ENCODE measurements at regions not wholly inside any gene's neighbourhood (a gene's known extent, or its start where the extent isn't known, plus 50 kb on each side); places are given as distances from the start of the nearest gene placed in this dataset.

DNA sequence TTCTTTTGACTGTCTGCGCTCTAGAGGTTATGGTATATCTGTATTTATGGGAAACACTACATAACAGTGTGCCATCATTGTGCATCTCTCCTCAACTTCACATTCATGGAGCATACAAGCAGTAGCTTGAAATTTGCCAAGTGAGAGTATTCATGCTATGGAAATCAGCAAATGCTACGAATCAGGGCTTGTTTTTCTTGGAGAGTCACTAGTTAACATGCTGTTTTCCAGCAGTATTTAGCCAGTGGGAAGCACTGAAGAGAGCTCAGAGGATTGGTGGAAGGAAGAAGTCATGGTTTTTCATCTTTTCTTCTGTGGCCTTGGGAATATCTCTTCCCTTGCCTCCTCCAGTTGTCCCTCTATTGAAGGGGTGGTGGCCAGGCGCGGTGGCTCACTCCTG lies 303.0 kb downstream of the PSAT1 start:
- TF ChIP-seq, protein P1, sequence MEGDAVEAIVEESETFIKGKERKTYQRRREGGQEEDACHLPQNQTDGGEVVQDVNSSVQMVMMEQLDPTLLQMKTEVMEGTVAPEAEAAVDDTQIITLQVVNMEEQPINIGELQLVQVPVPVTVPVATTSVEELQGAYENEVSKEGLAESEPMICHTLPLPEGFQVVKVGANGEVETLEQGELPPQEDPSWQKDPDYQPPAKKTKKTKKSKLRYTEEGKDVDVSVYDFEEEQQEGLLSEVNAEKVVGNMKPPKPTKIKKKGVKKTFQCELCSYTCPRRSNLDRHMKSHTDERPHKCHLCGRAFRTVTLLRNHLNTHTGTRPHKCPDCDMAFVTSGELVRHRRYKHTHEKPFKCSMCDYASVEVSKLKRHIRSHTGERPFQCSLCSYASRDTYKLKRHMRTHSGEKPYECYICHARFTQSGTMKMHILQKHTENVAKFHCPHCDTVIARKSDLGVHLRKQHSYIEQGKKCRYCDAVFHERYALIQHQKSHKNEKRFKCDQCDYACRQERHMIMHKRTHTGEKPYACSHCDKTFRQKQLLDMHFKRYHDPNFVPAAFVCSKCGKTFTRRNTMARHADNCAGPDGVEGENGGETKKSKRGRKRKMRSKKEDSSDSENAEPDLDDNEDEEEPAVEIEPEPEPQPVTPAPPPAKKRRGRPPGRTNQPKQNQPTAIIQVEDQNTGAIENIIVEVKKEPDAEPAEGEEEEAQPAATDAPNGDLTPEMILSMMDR (IDR thresholded peaks at IDR 0.05; ENCODE audit: low read depth, low read length, missing control alignments): no peak
- no peak for DNase-seq (ENCODE audit: low read depth)
- H3K4me3 ChIP-seq (ENCODE audit: low read depth, low read length): no peak overlapping the region

DNA sequence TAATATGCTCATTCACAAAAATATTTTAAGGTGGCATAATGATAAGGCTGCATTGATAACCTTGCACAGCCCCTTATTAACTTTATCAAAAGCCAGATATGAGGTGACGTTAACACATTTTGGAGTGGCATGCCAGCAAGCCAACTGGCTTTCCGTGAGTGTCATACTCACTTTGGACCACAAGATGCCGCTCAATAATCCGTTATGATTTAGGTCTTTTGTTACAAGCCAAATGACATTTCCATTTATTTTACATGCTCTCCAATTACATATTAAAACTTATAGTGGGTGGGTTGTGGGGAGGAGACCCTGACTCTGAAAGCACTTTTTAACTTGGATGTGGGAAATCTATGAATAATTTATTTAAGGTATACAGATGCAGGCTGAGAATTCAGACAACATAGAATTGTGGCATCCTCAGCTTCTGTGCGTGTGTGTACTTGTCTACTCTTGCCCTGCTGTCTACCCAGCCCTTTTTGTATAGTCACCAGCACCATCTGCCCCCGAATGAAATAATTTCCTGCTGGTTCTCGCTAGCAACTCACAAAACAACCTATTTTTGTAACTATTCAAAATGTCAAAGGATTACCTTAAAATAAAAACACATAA lies 305.1 kb downstream of the PSAT1 start:
- DNase-seq (ENCODE audit: low read depth): peak; percentile 4
- no peak overlapping the region for H3K4me3 ChIP-seq (ENCODE audit: low read depth, low read length)
- TF ChIP-seq, protein P1 (IDR thresholded peaks at IDR 0.05; ENCODE audit: low read depth, low read length, missing control alignments): peak; percentile 78

DNA sequence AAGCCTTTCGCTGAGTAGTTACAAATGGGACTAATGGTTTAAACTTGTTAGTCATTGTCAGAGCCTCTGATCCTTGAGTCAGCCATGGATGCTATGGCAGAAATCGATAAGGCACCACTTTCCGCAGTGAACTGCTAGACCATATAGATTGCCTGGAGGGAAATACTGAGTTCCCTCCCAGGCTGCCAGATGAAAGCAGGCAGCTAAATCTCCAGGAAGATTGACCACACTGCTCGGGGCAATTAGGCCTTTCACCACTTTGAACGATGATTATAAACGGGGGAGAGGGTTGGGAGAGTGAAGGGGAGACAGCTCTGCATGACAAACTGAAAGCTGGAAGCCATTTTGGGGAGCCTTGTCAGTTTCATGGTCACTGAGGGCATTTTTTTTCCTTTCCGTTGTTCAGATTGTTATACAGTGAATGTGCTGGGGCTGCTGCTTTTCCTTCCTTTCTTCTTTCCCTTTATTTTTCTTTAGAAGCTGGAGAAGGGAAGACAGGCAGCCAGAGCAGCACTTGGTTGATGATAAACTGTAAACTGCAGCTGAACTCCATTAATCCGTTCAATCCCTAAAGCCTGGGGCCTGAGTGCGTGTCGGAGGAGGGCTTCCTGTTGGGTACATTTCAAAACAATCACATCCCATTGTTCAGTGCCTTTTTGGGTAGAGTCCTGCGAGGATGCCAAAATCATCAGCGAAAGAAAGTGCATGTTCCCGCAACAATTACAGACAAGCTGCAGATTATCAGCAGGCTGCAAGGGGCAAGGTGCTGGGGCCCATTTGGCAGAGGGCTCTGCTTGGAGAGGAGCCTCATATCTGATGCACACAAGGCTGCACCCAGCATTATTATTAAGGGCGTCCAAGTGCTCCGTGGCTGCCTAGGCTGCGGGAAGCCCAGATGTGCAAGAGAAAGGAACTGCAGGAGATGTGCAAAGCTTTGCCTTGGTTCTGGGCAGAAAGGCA lies 308.4 kb downstream of the PSAT1 start:
- TF ChIP-seq, protein P1 (IDR thresholded peaks at IDR 0.05; ENCODE audit: low read depth, low read length, missing control alignments): no peak
- no peak for DNase-seq (ENCODE audit: low read depth)
- no peak overlapping the region for H3K4me3 ChIP-seq (ENCODE audit: low read depth, low read length)

DNA sequence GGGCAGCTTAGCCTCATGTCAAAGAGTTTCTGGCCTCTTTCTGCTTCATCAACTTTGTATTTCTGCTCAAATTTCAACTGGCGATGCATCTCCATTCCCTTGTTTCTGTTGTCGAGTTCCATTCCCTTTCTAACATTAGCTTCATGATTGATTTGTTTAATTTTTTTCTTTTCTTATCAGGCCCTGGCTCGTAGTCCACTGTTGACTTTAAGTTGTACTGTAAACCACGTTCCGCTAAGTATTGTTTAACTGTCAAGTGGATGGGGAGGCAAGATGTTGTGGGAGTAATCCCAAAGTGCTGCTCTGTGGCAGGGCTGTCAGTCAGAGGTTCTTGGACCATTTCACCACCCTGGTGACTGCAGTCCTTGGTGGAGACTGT lies 309.1 kb downstream of the PSAT1 start:
- TF ChIP-seq, protein P1 (IDR thresholded peaks at IDR 0.05; ENCODE audit: low read depth, low read length, missing control alignments): no peak
- H3K4me3 ChIP-seq (ENCODE audit: low read depth, low read length): no peak overlapping the region
- DNase-seq (ENCODE audit: low read depth): no peak

DNA sequence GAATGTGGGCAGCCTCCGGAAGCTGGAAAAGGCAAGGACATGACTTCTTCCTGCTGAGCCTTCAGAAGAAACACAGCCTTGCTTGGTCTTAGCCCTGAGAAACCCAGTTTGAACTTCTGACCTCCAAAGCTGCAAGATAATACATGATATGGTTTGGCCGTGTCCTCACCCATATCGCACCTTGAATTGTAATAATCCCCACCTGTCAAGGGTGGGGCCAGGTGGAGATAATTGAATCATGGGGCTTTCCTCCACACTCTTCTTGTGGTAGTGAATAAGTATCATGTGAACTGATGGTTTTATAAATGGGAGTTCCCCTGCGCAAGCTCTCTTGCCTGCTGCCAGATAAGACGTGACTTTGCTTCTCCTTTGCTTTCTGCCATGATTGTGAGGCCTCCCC lies 310.9 kb downstream of the PSAT1 start:
- no peak for DNase-seq (ENCODE audit: low read depth)
- H3K4me3 ChIP-seq (ENCODE audit: low read depth, low read length): no peak overlapping the region
- TF ChIP-seq, protein P1 (IDR thresholded peaks at IDR 0.05; ENCODE audit: low read depth, low read length, missing control alignments): no peak

DNA sequence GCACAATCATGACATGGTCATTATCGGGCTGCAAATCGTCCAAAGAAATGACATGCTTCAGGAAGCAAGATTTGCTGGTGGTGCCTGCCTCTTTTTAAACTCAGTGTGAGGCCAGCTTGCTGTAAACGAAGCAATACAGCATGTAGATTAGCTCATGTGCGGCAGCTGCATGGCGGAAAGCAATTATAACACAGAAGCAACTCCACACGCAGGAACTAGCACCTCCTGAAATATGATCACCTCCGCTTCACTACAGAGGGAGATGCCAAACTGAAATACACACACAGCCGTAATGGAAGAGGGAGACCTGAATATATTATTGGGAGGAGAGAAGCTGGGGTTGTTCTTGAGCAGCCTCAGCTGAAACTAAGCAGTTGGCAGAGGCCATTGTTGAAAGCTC lies 312.5 kb downstream of the PSAT1 start:
- H3K4me3 ChIP-seq (ENCODE audit: low read depth, low read length): no peak overlapping the region
- TF ChIP-seq, protein P1 (IDR thresholded peaks at IDR 0.05; ENCODE audit: low read depth, low read length, missing control alignments): no peak
- no peak for DNase-seq (ENCODE audit: low read depth)
